ENCODE measurements at regions not wholly inside any gene's neighbourhood (a gene's known extent, or its start where the extent isn't known, plus 50 kb on each side); places are given as distances from the start of the nearest gene placed in this dataset.

GRCh38 chr3:5304789-5305683 is 117.5 kb downstream of the EDEM1 start:
- peak; percentile 78 for DNase-seq

DNA sequence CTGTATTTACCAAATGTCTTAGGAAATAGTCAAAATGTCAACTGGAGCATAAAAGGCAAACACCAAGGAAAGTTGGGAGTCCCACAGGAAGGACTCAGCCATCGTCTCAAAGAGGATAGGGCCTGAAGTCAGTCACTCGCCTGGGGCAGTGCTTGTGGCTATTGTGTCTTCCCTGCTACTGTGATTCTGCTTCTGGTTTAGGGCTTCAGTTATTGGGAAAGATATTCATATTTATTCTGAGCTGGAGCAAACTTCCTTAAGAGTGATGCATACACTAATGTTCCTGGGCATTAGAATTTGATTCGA is 118.1 kb downstream of the EDEM1 start:
- DNase-seq, result no peak

GRCh38 chr3:5309171-5309570 is 121.7 kb downstream of the EDEM1 start:
- DNase-seq, result no peak

DNA sequence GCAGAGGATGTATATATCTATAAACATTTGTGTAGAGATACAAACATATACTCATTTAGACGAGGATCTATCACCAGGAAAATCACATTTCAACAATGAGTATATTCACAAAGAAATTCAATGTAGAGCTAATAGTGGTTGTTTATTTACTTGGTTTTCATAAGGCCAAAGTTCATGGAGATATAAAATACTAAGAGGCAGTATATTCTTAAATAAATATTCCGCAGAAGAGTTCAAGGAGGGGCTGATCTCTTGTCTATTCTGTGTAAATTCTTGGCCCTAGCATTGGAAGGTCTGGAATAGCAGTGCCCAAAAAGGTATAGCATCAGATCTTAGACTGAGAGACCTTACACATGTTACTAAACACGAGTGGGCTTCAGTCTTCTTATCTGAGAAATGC is 122.1 kb downstream of the EDEM1 start:
- DNase-seq, result no peak

GRCh38 chr3:5310509-5310908 is 123.0 kb downstream of the EDEM1 start:
- DNase-seq, result no peak

GRCh38 chr3:5312290-5312689 is 124.8 kb downstream of the EDEM1 start:
- no peak for DNase-seq

- DNase-seq, result peak; percentile 36
These were observed 127.4 kb downstream of the EDEM1 start for GRCh38 chr3:5314897-5315296.

- peak; percentile 3 for DNase-seq
These were observed 130.1 kb downstream of the EDEM1 start for GRCh38 chr3:5317557-5317956.

- peak; percentile 7 for DNase-seq
These were observed 131.9 kb downstream of the EDEM1 start for GRCh38 chr3:5319454-5319853.

DNA sequence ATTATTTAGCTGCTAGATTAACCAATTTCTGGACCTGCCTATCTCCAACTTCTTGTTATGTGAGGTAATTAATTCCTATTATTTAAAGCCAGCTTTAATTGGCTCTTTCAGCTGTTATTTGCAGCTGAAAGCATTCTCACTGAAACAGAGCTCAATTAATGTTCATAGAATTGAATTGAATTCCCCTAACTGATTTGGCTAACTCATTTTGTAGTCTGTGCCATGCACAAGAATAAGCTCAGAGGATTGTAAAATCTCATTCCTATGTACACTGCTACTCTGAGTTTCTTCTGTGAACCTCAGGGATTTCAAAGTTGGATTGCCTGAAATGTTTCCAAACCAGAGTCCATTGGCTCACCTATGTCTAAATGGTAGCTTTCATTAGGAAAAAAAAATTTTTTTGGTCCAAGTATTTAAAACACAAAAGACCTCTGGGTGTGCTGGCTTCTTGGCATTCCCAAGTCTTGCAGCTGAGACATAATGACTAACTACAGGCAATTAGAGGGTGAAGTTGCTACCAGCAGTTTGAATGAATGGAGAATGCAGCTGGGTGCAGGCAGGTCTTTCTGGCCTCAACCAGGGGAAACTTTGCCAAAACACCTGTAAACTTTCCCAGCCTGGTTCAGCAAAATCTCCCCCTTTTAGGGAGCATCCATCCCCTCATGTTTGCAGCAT is 134.3 kb downstream of the EDEM1 start:
- DNase-seq, result no peak

- DNase-seq, result no peak
These were observed 137.3 kb downstream of the EDEM1 start for GRCh38 chr3:5324780-5325179.

GRCh38 chr3:5330152-5330810 is 142.8 kb downstream of the EDEM1 start:
- DNase-seq, result no peak

GRCh38 chr3:5331567-5332269 is 144.2 kb downstream of the EDEM1 start:
- DNase-seq, result no peak

- no peak for DNase-seq
These were observed 144.9 kb downstream of the EDEM1 start for GRCh38 chr3:5332270-5332956.

DNA sequence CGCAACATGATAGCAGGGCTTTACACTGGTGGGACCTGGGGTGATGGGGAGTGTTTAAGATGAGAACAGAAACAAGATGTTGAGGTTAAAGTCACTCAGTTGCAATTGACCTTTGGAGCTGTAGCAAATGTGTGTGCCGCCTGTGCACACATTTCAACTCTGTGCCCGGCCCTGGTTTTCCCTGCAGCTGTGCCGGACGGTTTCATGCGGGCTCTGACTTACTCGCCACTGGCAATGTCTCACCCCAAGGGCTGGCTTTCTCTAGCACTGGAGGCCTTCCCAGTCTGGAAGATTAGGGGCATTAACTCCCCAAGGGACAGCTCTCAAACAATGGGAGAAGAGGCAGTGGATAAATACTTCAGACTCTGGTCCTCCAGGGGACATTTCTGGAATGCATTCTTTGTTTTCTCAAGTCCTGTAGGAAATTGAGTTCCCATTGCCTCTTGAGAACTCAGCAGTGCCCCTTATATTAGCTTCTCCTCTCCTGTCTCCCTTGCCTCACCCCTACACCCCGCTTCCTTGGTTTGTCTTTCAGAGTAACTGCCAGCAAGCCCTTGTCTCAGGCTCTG is 152.5 kb downstream of the EDEM1 start:
- DNase-seq, result no peak

GRCh38 chr3:5341610-5342009 is 154.1 kb downstream of the EDEM1 start:
- DNase-seq, result no peak

GRCh38 chr3:5343459-5343858 is 156.0 kb downstream of the EDEM1 start:
- no peak for DNase-seq

DNA sequence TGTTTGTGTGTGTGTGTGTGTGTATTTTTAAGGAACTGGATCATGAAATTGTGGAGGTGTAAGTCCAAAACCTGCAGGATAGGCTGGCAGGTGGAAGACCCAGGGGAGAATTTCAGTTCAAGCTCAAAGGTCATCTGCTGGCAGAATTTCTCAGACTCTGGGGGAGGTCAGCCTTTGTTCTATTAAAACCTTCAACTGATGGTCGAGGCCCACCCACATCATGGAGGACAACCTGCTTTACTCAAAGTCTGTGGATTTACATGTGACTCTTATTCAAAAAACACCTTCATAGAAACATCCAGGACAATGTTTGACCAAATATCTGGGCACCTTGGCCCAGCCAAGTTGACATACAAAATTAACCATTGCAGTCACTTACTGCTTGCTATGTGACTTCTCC is 157.2 kb downstream of the EDEM1 start:
- no peak for DNase-seq

- no peak for DNase-seq
These were observed 160.0 kb downstream of the EDEM1 start for GRCh38 chr3:5347486-5347885.

- no peak for DNase-seq
These were observed 160.9 kb downstream of the EDEM1 start for GRCh38 chr3:5348229-5348902.

GRCh38 chr3:5349343-5349742 is 161.8 kb downstream of the EDEM1 start:
- DNase-seq, result peak; percentile 27

DNA sequence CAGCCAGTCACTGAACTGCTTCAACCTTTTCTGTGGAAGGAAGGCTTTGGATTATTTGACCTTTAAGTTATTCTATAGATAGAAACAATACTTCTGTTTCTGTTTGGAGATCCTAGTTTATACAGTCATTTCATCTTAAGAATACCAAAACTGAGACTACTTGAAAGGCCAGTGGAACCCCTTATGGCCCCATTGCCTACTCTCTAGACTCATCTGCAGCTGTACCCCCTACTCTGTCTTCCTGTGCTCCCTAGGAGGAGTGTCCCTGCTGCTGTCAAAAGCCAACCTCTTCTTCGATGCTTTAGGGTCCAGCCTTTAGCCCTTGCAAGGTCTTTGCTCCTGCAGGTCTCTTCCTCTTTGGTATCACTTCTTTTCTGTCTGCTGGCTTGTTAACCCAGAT is 169.6 kb downstream of the EDEM1 start:
- no peak for DNase-seq
